GM12873 (cell line): ENCODE measurements at regions not wholly inside any gene's neighbourhood (a gene's known extent, or its start where the extent isn't known, plus 50 kb on each side); places are given as distances from the start of the nearest gene placed in this dataset.

Source experiments
- CTCF ChIP-seq: IDR thresholded peaks from 2 replicates; pipeline ENCODE4 v1.5.1; 2012; ENCODE audit warnings: low read depth, mild to moderate bottlenecking, moderate library complexity, low read length, control low read depth; ENCODE audit not compliant: insufficient read depth; ENCODE audit errors: missing control alignments

- no peak for TF ChIP-seq CTCF
Measured at GRCh38 chr9:87389936-87390335, 107.7 kb upstream of the DAPK1 start.

GRCh38 chr9:87390361-87390760 is 107.3 kb upstream of the DAPK1 start:
- no peak for TF ChIP-seq CTCF

GRCh38 chr9:87392086-87392485 is 105.6 kb upstream of the DAPK1 start:
- TF ChIP-seq CTCF = no peak

- TF ChIP-seq CTCF = no peak
Measured at GRCh38 chr9:87393706-87394230, 103.9 kb upstream of the DAPK1 start.

- no peak for TF ChIP-seq CTCF
Measured at GRCh38 chr9:87395804-87396479, 101.7 kb upstream of the DAPK1 start.

- TF ChIP-seq CTCF = no peak
Measured at GRCh38 chr9:87401681-87402080, 96.0 kb upstream of the DAPK1 start.

GRCh38 chr9:87402537-87402936 is 95.1 kb upstream of the DAPK1 start:
- TF ChIP-seq CTCF = no peak
